WTC11 (cell line): ENCODE measurements at regions not wholly inside any gene's neighbourhood (a gene's known extent, or its start where the extent isn't known, plus 50 kb on each side); places are given as distances from the start of the nearest gene placed in this dataset.

Experiments used
- ATAC-seq: fragments of 200-7000 bp; cut with Tn5 transposase; 2 replicates; pipeline ENCODE4 v1.10.0; 2021; ENCODE audit warnings: mild to moderate bottlenecking, moderate library complexity
- CTCF ChIA-PET: fragments of 300-600 bp; sonication (Branson Sonifier 250); formaldehyde crosslinking; loops from one replicate; lab custom pipeline; 2021; ENCODE audit warnings: antibody characterized with exemption; lab: Charles Lee
- POLR2A ChIA-PET: fragments of 350-600 bp; sonication (Branson Sonifier 250); formaldehyde crosslinking; loops from one replicate; lab custom pipeline; 2021; ENCODE audit warnings: antibody characterized with exemption; lab: Charles Lee
- DNase-seq: peaks from one replicate; pipeline ENCODE4 v3.0.0; 2021; ENCODE audit warnings: low spot score
- H3K27ac Mint-ChIP-seq: 2 replicates; pipeline ENCODE4 v1.8.0; 2021; ENCODE audit warnings: mixed read lengths
- H3K27me3 Mint-ChIP-seq: 2 replicates; pipeline ENCODE4 v1.8.0; 2021; ENCODE audit warnings: low read depth, mild to moderate bottlenecking, moderate library complexity, mixed read lengths
- H3K36me3 Mint-ChIP-seq: 2 replicates; pipeline ENCODE4 v1.8.0; 2021; ENCODE audit warnings: mixed read lengths
- H3K4me1 Mint-ChIP-seq: 2 replicates; pipeline ENCODE4 v1.8.0; 2022; ENCODE audit warnings: mixed read lengths
- H3K4me3 Mint-ChIP-seq: 2 replicates; pipeline ENCODE4 v1.8.0; 2021; ENCODE audit warnings: mild to moderate bottlenecking, moderate library complexity, mixed read lengths
- H3K9me3 Mint-ChIP-seq: 2 replicates; pipeline ENCODE4 v1.8.0; 2021; ENCODE audit warnings: mixed read lengths
- AR ChIP-seq: fragments of 250-450 bp; sonication (Bioruptor Pico); IDR thresholded peaks from 2 replicates; pipeline ENCODE4 v1.9.0; 2021; ENCODE audit warnings: mild to moderate bottlenecking
- ATF1 ChIP-seq: sonication (generic); formaldehyde crosslinking; IDR thresholded peaks from 2 replicates; pipeline ENCODE4 v1.8.1; 2023; ENCODE audit warnings: mild to moderate bottlenecking, moderate library complexity, missing genetic modification reagents
- CREB1 ChIP-seq: sonication (generic); formaldehyde crosslinking; IDR thresholded peaks from 2 replicates; pipeline ENCODE4 v1.8.0; 2023; ENCODE audit warnings: mild to moderate bottlenecking, missing genetic modification reagents
- E2F4 ChIP-seq: sonication (generic); formaldehyde crosslinking; IDR thresholded peaks from 2 replicates; pipeline ENCODE4 v1.8.1; 2022; ENCODE audit warnings: low read depth, mild to moderate bottlenecking, moderate library complexity, missing genetic modification reagents, borderline replicate concordance
- ELF4 ChIP-seq: sonication (generic); formaldehyde crosslinking; IDR thresholded peaks from 2 replicates; pipeline ENCODE4 v1.8.1; 2022; ENCODE audit warnings: low read depth, mild to moderate bottlenecking, moderate library complexity, missing genetic modification reagents
- FOXK1 ChIP-seq: sonication (generic); formaldehyde crosslinking; IDR thresholded peaks from 2 replicates; pipeline ENCODE4 v1.8.0; 2022; ENCODE audit warnings: mild to moderate bottlenecking, moderate library complexity, missing genetic modification reagents
- FOXP4 ChIP-seq: sonication (generic); formaldehyde crosslinking; IDR thresholded peaks from 2 replicates; pipeline ENCODE4 v1.8.0; 2022; ENCODE audit warnings: mild to moderate bottlenecking, missing genetic modification reagents
- GRHL2 ChIP-seq: fragments of 250-450 bp; sonication (Bioruptor Pico); IDR thresholded peaks from 2 replicates; pipeline ENCODE4 v1.8.0; 2022; ENCODE audit warnings: mild to moderate bottlenecking, moderate library complexity; ENCODE audit not compliant: insufficient replicate concordance, severe bottlenecking
- IRF1 ChIP-seq: sonication (generic); formaldehyde crosslinking; IDR thresholded peaks from 2 replicates; pipeline ENCODE4 v1.8.0; 2023; ENCODE audit warnings: missing genetic modification reagents
- MYBL2 ChIP-seq: sonication (generic); formaldehyde crosslinking; IDR thresholded peaks from 2 replicates; pipeline ENCODE4 v1.8.1; 2023; ENCODE audit warnings: mild to moderate bottlenecking, moderate library complexity, missing genetic modification reagents
- NFATC4 ChIP-seq: fragments of 250-450 bp; sonication (Bioruptor Pico); IDR thresholded peaks from 2 replicates; pipeline ENCODE4 v1.9.0; 2021; ENCODE audit warnings: mild to moderate bottlenecking
- NFE2L1 ChIP-seq: sonication (generic); formaldehyde crosslinking; IDR thresholded peaks from 2 replicates; pipeline ENCODE4 v1.8.1; 2023; ENCODE audit warnings: missing genetic modification reagents
- NR3C1 ChIP-seq: sonication (generic); formaldehyde crosslinking; conservative IDR thresholded peaks from 2 replicates; pipeline ENCODE4 v1.8.1; 2023; ENCODE audit warnings: low read depth, mild to moderate bottlenecking, missing genetic modification reagents
- OVOL2 ChIP-seq: fragments of 250-450 bp; sonication (Bioruptor Pico); IDR thresholded peaks from 2 replicates; pipeline ENCODE4 v1.9.0; 2021; ENCODE audit warnings: mild to moderate bottlenecking, borderline replicate concordance
- SMAD3 ChIP-seq: sonication (generic); formaldehyde crosslinking; IDR thresholded peaks from 2 replicates; pipeline ENCODE4 v1.8.0; 2022; ENCODE audit warnings: missing genetic modification reagents, mild to moderate bottlenecking, borderline replicate concordance
- SOX15 ChIP-seq: fragments of 250-450 bp; sonication (Bioruptor Pico); IDR thresholded peaks from 2 replicates; pipeline ENCODE4 v1.9.0; 2021; ENCODE audit warnings: mild to moderate bottlenecking
- ZBTB21 ChIP-seq: sonication (generic); formaldehyde crosslinking; IDR thresholded peaks from 2 replicates; pipeline ENCODE4 v1.8.1; 2023; ENCODE audit warnings: mild to moderate bottlenecking, missing genetic modification reagents, borderline replicate concordance
- ZMAT4 ChIP-seq: fragments of 250-450 bp; sonication (Bioruptor Pico); IDR thresholded peaks from 2 replicates; pipeline ENCODE4 v1.9.0; 2021; ENCODE audit warnings: mild to moderate bottlenecking
- ZNF219 ChIP-seq: sonication (generic); formaldehyde crosslinking; IDR thresholded peaks from 2 replicates; pipeline ENCODE4 v1.8.0; 2023; ENCODE audit warnings: missing genetic modification reagents, mild to moderate bottlenecking, borderline replicate concordance
- ZNF232 ChIP-seq: sonication (generic); formaldehyde crosslinking; IDR thresholded peaks from 2 replicates; pipeline ENCODE4 v1.8.0; 2022; ENCODE audit warnings: mild to moderate bottlenecking, missing genetic modification reagents
- ZNF532 ChIP-seq: fragments of 250-450 bp; sonication (Bioruptor Pico); IDR thresholded peaks from 2 replicates; pipeline ENCODE4 v1.9.0; 2021; ENCODE audit warnings: mild to moderate bottlenecking, borderline replicate concordance
- ZNF671 ChIP-seq: fragments of 250-450 bp; sonication (Bioruptor Pico); IDR thresholded peaks from 2 replicates; pipeline ENCODE4 v1.8.0; 2021; ENCODE audit warnings: mild to moderate bottlenecking
- ZSCAN18 ChIP-seq: fragments of 250-450 bp; sonication (Bioruptor Pico); IDR thresholded peaks from 2 replicates; pipeline ENCODE4 v2.1.2; 2022; ENCODE audit warnings: mild to moderate bottlenecking, moderate library complexity

GRCh38 chr2:100675855-100676254, 113.1 kb downstream of the PDCL3 start:
- Mint-ChIP-seq H3K4me3 (no peak overlapping the region), H3K4me1 (no peaks in the 10 kb centered on the region), H3K27ac (no peak overlapping the region), H3K36me3 (no peaks in the 10 kb centered on the region), H3K9me3 (no peaks in the 10 kb centered on the region), H3K27me3 (no peaks in the 10 kb centered on the region)
- CTCF ChIA-PET = no interaction called here
- DNase-seq (no peak), ATAC-seq (no peak)
- POLR2A ChIA-PET = no interaction called here
- TF ChIP-seq NR3C1 (CRISPR knock-in tag) (no peak), ZNF232 (CRISPR knock-in tag) (no peak), GRHL2 (CRISPR knock-in tag) (no peak), IRF1 (CRISPR knock-in tag) (no peak), SMAD3 (no peak), ELF4 (CRISPR knock-in tag) (no peak), ZMAT4 (CRISPR knock-in tag) (no peak), FOXK1 (no peak)

GRCh38 chr2:100676346-100676745, 113.6 kb downstream of the PDCL3 start:
- H3K36me3 Mint-ChIP-seq = no peaks in the 10 kb centered on the region
- no peaks in the 10 kb centered on the region for H3K4me1 Mint-ChIP-seq
- no peaks in the 10 kb centered on the region for H3K27me3 Mint-ChIP-seq
- DNase-seq (no peak), ATAC-seq (no peak)
- POLR2A ChIA-PET = no interaction called here
- no peak overlapping the region for H3K27ac Mint-ChIP-seq
- no peak for TF ChIP-seq NFATC4 (CRISPR knock-in tag)
- no peak for TF ChIP-seq ZNF671 (CRISPR knock-in tag)
- no peak for TF ChIP-seq CREB1 (CRISPR knock-in tag)
- TF ChIP-seq MYBL2 (CRISPR knock-in tag) = no peak
- no peak for TF ChIP-seq E2F4 (CRISPR knock-in tag)
- TF ChIP-seq AR (CRISPR knock-in tag) = no peak
- TF ChIP-seq SOX15 = no peak
- TF ChIP-seq ZSCAN18 (CRISPR knock-in tag) = no peak
- no peak for TF ChIP-seq ATF1 (CRISPR knock-in tag)
- no peak for TF ChIP-seq FOXP4
- no peak for TF ChIP-seq NFE2L1 (CRISPR knock-in tag)
- no peak for TF ChIP-seq ZNF219 (CRISPR knock-in tag)
- no peak for TF ChIP-seq NR3C1 (CRISPR knock-in tag)
- TF ChIP-seq OVOL2 (CRISPR knock-in tag) = no peak
- TF ChIP-seq ZBTB21 (CRISPR knock-in tag) = no peak
- no peak for TF ChIP-seq ZMAT4 (CRISPR knock-in tag)
- no peak for TF ChIP-seq ZNF532
- CTCF ChIA-PET = no interaction called here
- H3K4me3 Mint-ChIP-seq = no peak overlapping the region
- no peaks in the 10 kb centered on the region for H3K9me3 Mint-ChIP-seq
